Jurkat, Clone E6-1 (cell line): ENCODE measurements at regions not wholly inside any gene's neighbourhood (a gene's known extent, or its start where the extent isn't known, plus 50 kb on each side); places are given as distances from the start of the nearest gene placed in this dataset.

ENCODE experiments used
- DNase-seq: peaks from one replicate; pipeline ENCODE4 v3.0.0-alpha.2; 2011; ENCODE audit warnings: low read depth, low spot score
- H3K4me3 ChIP-seq: 2 replicates; pipeline ENCODE4 v1.5.1; 2011; ENCODE audit warnings: mild to moderate bottlenecking, low read length, control low read depth, moderate library complexity

GRCh38 chr15:81524496-81524895, 150.5 kb upstream of the TMC3 start:
- no peak for DNase-seq
- no peak overlapping the region for H3K4me3 ChIP-seq

DNA sequence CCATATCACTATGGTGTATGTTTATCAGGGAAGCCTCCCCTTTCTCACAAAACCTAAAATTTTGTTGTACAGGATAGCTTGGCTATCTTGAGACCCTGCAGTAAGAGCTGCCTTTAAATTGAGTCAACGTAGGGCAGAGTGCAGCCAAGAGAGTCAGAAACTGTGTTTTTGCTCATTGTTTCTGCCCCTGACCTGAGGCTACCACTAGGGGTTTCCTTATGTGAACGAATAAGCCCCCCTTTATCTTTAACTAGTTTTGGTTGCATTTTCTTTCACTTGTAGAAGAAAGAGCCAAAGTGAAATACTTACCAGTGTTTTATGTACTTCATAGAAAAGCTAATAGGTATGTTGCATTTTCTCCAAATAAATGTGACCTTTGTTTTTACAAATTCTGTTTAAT, 149.9 kb upstream of the TMC3 start:
- DNase-seq, result no peak

DNA sequence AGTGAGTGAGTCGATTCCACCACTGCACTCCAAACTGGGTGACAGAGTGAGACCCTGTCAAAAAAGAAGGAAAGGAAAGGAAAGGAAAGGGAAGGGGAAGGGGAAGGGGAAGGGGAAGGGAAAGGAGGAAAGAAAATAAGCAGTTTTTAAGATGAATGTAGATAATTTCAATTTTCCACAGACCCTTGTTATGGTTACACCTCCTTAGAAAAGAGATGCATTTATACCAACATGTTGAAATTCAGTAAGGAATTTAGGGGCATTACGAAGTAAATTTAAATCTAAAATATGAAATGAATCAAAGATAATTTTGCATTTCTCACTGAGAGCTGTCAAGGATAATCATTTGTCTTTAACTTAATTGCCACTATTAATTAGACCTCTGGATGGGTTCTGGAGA, 146.5 kb upstream of the TMC3 start:
- no peak for DNase-seq

More for the DNA sequence above, 149.9 kb upstream of the TMC3 start:
- no peak overlapping the region for H3K4me3 ChIP-seq

GRCh38 chr15:81516461-81516860, 142.4 kb upstream of the TMC3 start:
- no peak for DNase-seq
- H3K4me3 ChIP-seq, result no peak overlapping the region

More for the DNA sequence above, 146.5 kb upstream of the TMC3 start:
- no peak overlapping the region for H3K4me3 ChIP-seq

GRCh38 chr15:81516012-81516411, 142.0 kb upstream of the TMC3 start:
- no peak overlapping the region for H3K4me3 ChIP-seq

DNA sequence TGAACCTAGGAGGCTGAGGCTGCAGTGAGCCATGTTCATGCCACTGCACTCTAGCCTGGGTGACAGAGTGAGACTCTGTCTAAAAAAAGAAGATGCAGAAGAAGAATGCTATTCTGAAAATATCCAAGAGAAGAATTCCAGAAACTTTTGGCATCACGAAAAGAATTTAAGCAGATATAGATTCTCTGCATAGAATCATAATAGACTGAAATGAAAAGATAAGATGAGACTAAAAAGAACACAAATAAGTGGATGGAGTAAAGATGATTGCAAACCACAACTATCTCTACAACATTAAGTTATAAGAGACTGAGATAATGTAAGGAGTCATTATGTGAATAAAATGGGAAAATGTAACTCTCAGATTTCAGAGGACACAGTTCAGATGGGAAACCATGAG, 140.7 kb upstream of the TMC3 start:
- DNase-seq, result no peak
- H3K4me3 ChIP-seq, result no peak overlapping the region

More at GRCh38 chr15:81516012-81516411, 142.0 kb upstream of the TMC3 start:
- DNase-seq, result no peak

GRCh38 chr15:81511138-81511537, 137.1 kb upstream of the TMC3 start:
- no peak overlapping the region for H3K4me3 ChIP-seq
- DNase-seq, result no peak

- DNase-seq, result no peak
- H3K4me3 ChIP-seq, result no peak overlapping the region
Observed at GRCh38 chr15:81507831-81508230, 133.8 kb upstream of the TMC3 start.

- no peak overlapping the region for H3K4me3 ChIP-seq
- DNase-seq, result no peak
Observed at GRCh38 chr15:81506936-81507335, 132.9 kb upstream of the TMC3 start.

DNA sequence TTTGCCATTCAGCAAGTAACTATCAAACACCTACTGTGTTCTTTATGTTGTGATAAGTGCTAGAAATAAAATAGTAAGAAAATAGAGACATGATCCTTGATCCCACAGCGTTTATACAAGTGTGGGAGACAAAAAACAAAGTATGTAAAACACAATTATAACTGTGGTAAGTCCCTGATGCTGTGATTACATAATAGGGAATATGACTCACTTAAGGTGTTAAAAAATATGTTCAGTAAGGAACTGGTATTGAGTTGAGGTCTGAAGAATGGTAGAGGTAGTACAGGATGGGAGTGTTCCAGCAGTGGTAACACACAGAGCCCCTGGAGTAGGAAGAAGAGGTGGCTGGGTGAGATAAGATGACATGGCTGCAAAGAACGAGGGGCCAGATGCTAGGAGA, 132.1 kb upstream of the TMC3 start:
- DNase-seq, result no peak
- H3K4me3 ChIP-seq, result no peak overlapping the region

- H3K4me3 ChIP-seq, result no peak overlapping the region
- no peak for DNase-seq
Observed at GRCh38 chr15:81504170-81504905, 130.3 kb upstream of the TMC3 start.

DNA sequence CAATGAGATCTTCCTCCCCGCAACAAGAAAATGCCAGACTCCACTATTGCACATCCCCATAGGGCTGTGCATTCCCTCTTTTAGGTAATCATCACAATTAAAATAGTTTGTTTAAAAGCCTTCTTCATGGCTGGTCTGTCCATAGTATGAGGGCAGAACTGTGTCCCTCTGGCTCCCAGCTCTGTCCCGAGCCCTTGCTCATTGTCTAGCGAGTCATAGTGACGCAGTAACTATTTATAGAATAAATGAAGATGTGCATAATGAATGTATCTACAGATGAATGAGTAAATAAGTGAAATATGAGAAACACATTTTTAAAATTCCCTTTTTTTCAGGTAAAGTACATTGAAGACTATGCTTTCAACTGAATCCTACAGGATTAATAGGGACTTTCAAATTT, 128.4 kb upstream of the TMC3 start:
- no peak for DNase-seq
- H3K4me3 ChIP-seq, result no peak overlapping the region

DNA sequence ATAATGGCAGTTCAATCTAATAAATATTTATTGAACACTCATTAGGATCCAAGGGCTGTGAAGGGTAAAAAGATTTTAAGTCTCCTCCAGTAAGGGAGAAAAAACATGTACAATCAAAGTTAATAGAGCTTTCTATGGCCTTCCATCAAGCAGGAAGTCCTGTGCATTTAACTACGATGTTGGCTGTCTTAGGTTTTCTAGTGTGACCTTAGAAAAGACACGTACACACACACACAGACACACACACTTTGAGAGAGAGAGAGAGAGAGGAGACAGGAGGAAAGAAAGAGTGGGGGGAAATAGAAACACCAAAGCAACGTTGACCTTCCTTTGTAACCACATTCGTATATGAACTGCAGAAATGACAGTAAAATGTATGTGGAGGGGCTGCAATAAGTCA, 126.1 kb upstream of the TMC3 start:
- H3K4me3 ChIP-seq, result no peak overlapping the region

DNA sequence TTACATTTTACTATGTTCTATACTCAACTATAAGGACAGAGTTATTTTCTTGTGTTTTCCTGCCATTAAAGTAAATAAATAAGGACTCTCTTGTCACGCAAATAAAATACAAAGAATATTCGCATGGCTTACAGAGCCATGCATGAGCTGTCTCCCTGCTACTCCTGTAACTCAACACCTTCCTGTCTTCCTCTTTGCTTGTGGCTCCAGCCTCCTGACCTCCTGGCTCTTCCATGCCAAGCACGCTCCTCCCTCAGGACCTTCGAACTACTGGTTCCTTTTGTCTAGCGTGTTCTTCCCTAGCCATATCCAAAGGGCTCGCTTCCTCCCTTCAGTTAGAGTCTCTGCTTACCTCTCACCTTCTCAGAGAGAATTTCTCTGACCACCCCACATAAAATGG, 124.3 kb upstream of the TMC3 start:
- H3K4me3 ChIP-seq, result no peak overlapping the region
- no peak for DNase-seq

More for the DNA sequence above, 126.1 kb upstream of the TMC3 start:
- no peak for DNase-seq

- DNase-seq, result no peak
- no peak overlapping the region for H3K4me3 ChIP-seq
Observed at GRCh38 chr15:81497238-81497637, 123.2 kb upstream of the TMC3 start.

DNA sequence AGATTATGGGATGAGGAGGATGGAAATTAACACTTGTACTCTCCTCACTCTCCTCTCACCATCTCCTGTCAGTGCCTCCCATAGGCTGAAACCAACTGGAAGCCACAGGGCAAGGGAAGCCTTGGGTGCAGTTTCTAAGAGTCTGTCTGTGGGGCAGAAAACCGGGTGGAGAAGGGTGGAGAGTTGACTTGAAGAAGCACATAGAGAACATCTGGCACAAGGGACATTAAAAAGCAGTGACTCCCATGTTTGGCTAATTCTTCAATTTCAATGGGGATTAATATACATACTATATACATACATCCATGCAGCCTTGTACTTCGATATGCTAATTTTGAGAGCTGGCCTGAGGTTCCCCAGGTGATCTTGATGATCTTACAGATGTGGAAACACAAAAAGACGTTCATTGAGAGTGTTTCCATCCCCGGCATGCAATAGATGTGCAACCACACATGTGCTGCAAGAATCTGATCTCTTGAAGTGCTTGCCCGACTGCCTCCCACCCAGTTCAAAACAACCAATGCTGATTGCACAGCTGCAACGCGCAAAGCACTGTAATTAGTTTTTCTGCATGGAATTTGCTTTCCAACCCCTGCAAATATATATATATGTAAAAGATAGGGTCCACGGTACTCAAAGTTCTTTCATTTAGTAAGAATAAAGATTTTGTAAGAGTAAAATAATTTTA, 121.9 kb upstream of the TMC3 start:
- no peak overlapping the region for H3K4me3 ChIP-seq

GRCh38 chr15:81492969-81493645, 119.1 kb upstream of the TMC3 start:
- H3K4me3 ChIP-seq, result no peak overlapping the region
- DNase-seq, result no peak

More for the DNA sequence above, 121.9 kb upstream of the TMC3 start:
- no peak for DNase-seq

DNA sequence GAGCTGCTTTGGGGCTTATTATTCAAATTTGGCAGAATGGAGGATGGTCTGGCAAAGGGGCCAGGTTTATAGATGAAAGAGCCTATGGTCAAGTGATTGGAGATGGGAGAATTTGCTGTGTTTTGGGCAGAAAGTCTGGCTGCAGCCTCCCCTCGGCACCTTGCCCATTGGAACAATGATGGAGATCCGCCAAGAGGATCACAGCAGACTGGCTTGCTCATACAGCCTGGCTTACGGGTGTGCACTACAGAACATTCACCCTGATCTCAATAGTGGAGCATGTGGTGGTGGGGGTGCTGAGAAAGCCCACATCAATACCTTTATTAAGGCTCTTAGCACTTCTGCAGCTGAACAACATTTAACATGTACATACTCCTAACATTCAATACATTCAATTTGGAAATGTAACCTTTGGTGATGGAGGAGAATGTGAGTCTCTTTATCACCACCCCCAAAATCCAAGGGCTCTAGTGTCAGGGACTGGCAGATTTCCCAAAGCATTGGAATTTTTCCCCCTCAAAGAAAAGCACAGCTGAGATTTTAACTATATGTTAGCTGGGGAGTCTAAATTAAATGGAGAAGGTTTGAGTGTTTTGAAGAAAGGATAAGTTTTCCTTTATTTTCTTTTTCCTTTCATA, 118.4 kb upstream of the TMC3 start:
- H3K4me3 ChIP-seq, result no peak overlapping the region
- no peak for DNase-seq

- no peak overlapping the region for H3K4me3 ChIP-seq
- DNase-seq, result no peak
Observed at GRCh38 chr15:81491414-81492096, 117.5 kb upstream of the TMC3 start.
